Naive thymus-derived CD4-positive, alpha-beta T cell (primary cell): ENCODE measurements at regions not wholly inside any gene's neighbourhood (a gene's known extent, or its start where the extent isn't known, plus 50 kb on each side); places are given as distances from the start of the nearest gene placed in this dataset.

Source experiments
- ATAC-seq: fragments of 150-1000 bp; cut with Tn5 transposase; 2 replicates; pipeline ENCODE4 v1.10.0; 2021; ENCODE audit warnings: mild to moderate bottlenecking, moderate library complexity
- CTCF ChIA-PET: fragments of 350-600 bp; sonication (Branson Sonifier 250); formaldehyde crosslinking; loops from one replicate; lab custom pipeline; 2021; ENCODE audit warnings: antibody characterized with exemption; lab: Charles Lee
- POLR2A ChIA-PET: fragments of 350-600 bp; sonication (Branson Sonifier 250); formaldehyde crosslinking; loops from one replicate; lab custom pipeline; 2021; ENCODE audit warnings: antibody characterized with exemption, inconsistent platforms; lab: Charles Lee
- DNase-seq, 9 donors: peaks; one replicate each; pipeline versions ENCODE4 v3.0.0 to v3.0.0-alpha.2; 2020 to 2022; ENCODE audit warnings: mixed read lengths in 1 of 9
- H3K27ac ChIP-seq: one replicate; pipeline ENCODE4 v1.7.0; 2013; ENCODE audit warnings: mild to moderate bottlenecking, low read depth, low read length, moderate library complexity
- H3K27me3 ChIP-seq, 2 donors: one replicate each; pipeline ENCODE4 v1.7.0; 2013; ENCODE audit warnings: low read length in 2 of 2, mild to moderate bottlenecking in 2 of 2, moderate library complexity in 2 of 2; ENCODE audit not compliant: control insufficient read depth in 2 of 2, insufficient read depth in 2 of 2
- H3K36me3 ChIP-seq, 3 experiments: 1 replicate in 2 of 3; 2 replicates in 1 of 3; pipeline ENCODE4 v1.7.0; 2013; ENCODE audit warnings: low read length in 3 of 3, mild to moderate bottlenecking in 3 of 3, moderate library complexity in 1 of 3; ENCODE audit not compliant: insufficient read depth in 3 of 3, control insufficient read depth in 2 of 3
- H3K4me1 ChIP-seq, 2 donors: one replicate each; pipeline ENCODE4 v1.7.0; 2013; ENCODE audit warnings: low read length in 2 of 2, mild to moderate bottlenecking in 2 of 2, moderate library complexity in 1 of 2; ENCODE audit not compliant: control insufficient read depth in 2 of 2, insufficient read depth in 2 of 2
- H3K4me3 ChIP-seq: 2 replicates; pipeline ENCODE4 v1.7.0; 2013; ENCODE audit warnings: mild to moderate bottlenecking, low read length
- H3K9me3 ChIP-seq, 3 experiments: 1 replicate in 2 of 3; 2 replicates in 1 of 3; pipeline ENCODE4 v1.7.0; 2013; ENCODE audit warnings: low read length in 3 of 3; ENCODE audit not compliant: control insufficient read depth in 2 of 3
- H3K27ac Mint-ChIP-seq, 9 donors: one replicate each; pipeline ENCODE4 v1.8.0; 2020 to 2022; ENCODE audit warnings: mixed read lengths in 9 of 9, mild to moderate bottlenecking in 8 of 9, moderate library complexity in 5 of 9, inconsistent platforms in 2 of 9
- H3K27me3 Mint-ChIP-seq, 5 donors: one replicate each; pipeline ENCODE4 v1.8.0; 2021 to 2022; ENCODE audit warnings: mixed read lengths in 5 of 5, mild to moderate bottlenecking in 1 of 5
- H3K36me3 Mint-ChIP-seq, 5 donors: one replicate each; pipeline ENCODE4 v1.8.0; 2020 to 2022; ENCODE audit warnings: mixed read lengths in 5 of 5, mild to moderate bottlenecking in 3 of 5, inconsistent platforms in 1 of 5
- H3K4me1 Mint-ChIP-seq, 7 donors: one replicate each; pipeline ENCODE4 v1.8.0; 2020 to 2022; ENCODE audit warnings: mixed read lengths in 7 of 7, mild to moderate bottlenecking in 3 of 7, inconsistent platforms in 1 of 7
- H3K4me3 Mint-ChIP-seq, 10 donors: one replicate each; pipeline ENCODE4 v1.8.0; 2020 to 2022; ENCODE audit warnings: mild to moderate bottlenecking in 10 of 10, mixed read lengths in 10 of 10, moderate library complexity in 6 of 10, inconsistent platforms in 2 of 10
- H3K9me3 Mint-ChIP-seq, 11 donors: one replicate each; pipeline ENCODE4 v1.8.0; 2020 to 2022; ENCODE audit warnings: mixed read lengths in 11 of 11, mild to moderate bottlenecking in 4 of 11, inconsistent platforms in 1 of 11, moderate library complexity in 1 of 11
- intact Hi-C, 2 donors: fragments of 100-400 bp; cut with micrococcal nuclease; formaldehyde crosslinking; loops; one replicate each; pipeline ENCODE4 v1.15.1; 2023

- Mint-ChIP-seq H3K4me1 (peaks cover 5 to 17% (median 6%) of the 10 kb centered on the region in 7 donors), H3K9me3 (peaks cover 0 to 10% (median 2%) of the 10 kb centered on the region in 11 donors), H3K27ac (no peak overlapping the region), H3K27me3 (peaks cover 18 to 49% (median 25%) of the 10 kb centered on the region in 5 donors), H3K36me3 (no peaks in the 10 kb centered on the region), H3K4me3 (no peak overlapping the region)
- ATAC-seq = no peak
- Histone ChIP-seq H3K4me3 (no peak overlapping the region), H3K27ac (no peak overlapping the region), H3K36me3 (no peaks in the 10 kb centered on the region), H3K27me3 (no peaks in the 10 kb centered on the region), H3K9me3 (no peaks in the 10 kb centered on the region), H3K4me1 (peaks cover 0 to 8% of the 10 kb centered on the region in 2 donors)
- ChIA-PET POLR2A (no interaction called here), CTCF (no interaction called here)
- intact Hi-C loops = no loop called here
- DNase-seq = no peak
Observed at GRCh38 chr17:33506889-33507650, 214.0 kb upstream of the ASIC2 start.

GRCh38 chr17:33508215-33508614 is 215.1 kb upstream of the ASIC2 start:
- no peak overlapping the region for H3K27ac ChIP-seq
- no peak for DNase-seq
- Mint-ChIP-seq H3K27ac (no peak overlapping the region), H3K36me3 (no peaks in the 10 kb centered on the region), H3K4me3 (no peak overlapping the region), H3K27me3 (peaks cover 18 to 49% (median 24%) of the 10 kb centered on the region in 5 donors), H3K9me3 (peaks cover 0 to 13% (median 3%) of the 10 kb centered on the region in 11 donors), H3K4me1 (peaks cover 5 to 17% (median 6%) of the 10 kb centered on the region in 7 donors)
- H3K27me3 ChIP-seq = no peaks in the 10 kb centered on the region
- no peaks in the 10 kb centered on the region for H3K9me3 ChIP-seq
- ChIA-PET CTCF (no interaction called here), POLR2A (no interaction called here)
- no peak overlapping the region for H3K4me3 ChIP-seq
- no peak for ATAC-seq
- peaks cover 0 to 8% of the 10 kb centered on the region in 2 donors for H3K4me1 ChIP-seq
- intact Hi-C loops = no loop called here
- H3K36me3 ChIP-seq = no peaks in the 10 kb centered on the region

- Histone ChIP-seq H3K4me1 (peaks cover 0 to 8% of the 10 kb centered on the region in 2 donors), H3K36me3 (no peaks in the 10 kb centered on the region), H3K27ac (no peak overlapping the region), H3K4me3 (no peak overlapping the region), H3K9me3 (no peaks in the 10 kb centered on the region), H3K27me3 (no peaks in the 10 kb centered on the region)
- Mint-ChIP-seq H3K36me3 (no peaks in the 10 kb centered on the region), H3K4me3 (no peak overlapping the region), H3K27ac (no peak overlapping the region), H3K9me3 (peaks cover 0 to 18% (median 3%) of the 10 kb centered on the region in 11 donors), H3K27me3 (peaks cover 18 to 49% (median 19%) of the 10 kb centered on the region in 5 donors), H3K4me1 (peaks cover 5 to 17% (median 6%) of the 10 kb centered on the region in 7 donors)
- ChIA-PET POLR2A (no interaction called here), CTCF (no interaction called here)
- DNase-seq (no peak), ATAC-seq (no peak)
- intact Hi-C loops = no loop called here
Observed at GRCh38 chr17:33509331-33509730, 216.2 kb upstream of the ASIC2 start.

GRCh38 chr17:33511670-33512069 is 218.6 kb upstream of the ASIC2 start:
- Mint-ChIP-seq H3K4me3 (peak overlapping the region in 1 of 10 donors; percentile 24), H3K9me3 (peaks cover 0 to 14% (median 3%) of the 10 kb centered on the region in 11 donors), H3K36me3 (no peaks in the 10 kb centered on the region), H3K27ac (no peak overlapping the region), H3K27me3 (peaks cover 8 to 32% (median 10%) of the 10 kb centered on the region in 5 donors), H3K4me1 (peaks cover 5 to 16% (median 6%) of the 10 kb centered on the region in 7 donors)
- POLR2A ChIA-PET = no interaction called here
- CTCF ChIA-PET = no interaction called here
- Histone ChIP-seq H3K27ac (no peak overlapping the region), H3K4me3 (no peak overlapping the region), H3K9me3 (no peaks in the 10 kb centered on the region), H3K27me3 (no peaks in the 10 kb centered on the region), H3K4me1 (peaks cover 0 to 8% of the 10 kb centered on the region in 2 donors), H3K36me3 (no peaks in the 10 kb centered on the region)
- DNase-seq (no peak), ATAC-seq (no peak)
- intact Hi-C loops = loop anchor here in 1 of 2 donors (10.0 kb wide), 1 partner anchor 243 kb away; no protein-coding TSS in a partner anchor

GRCh38 chr17:33512113-33512512 is 219.0 kb upstream of the ASIC2 start:
- Histone ChIP-seq H3K4me3 (no peak overlapping the region), H3K4me1 (peaks cover 0 to 8% of the 10 kb centered on the region in 2 donors), H3K9me3 (no peaks in the 10 kb centered on the region), H3K27ac (no peak overlapping the region), H3K36me3 (no peaks in the 10 kb centered on the region), H3K27me3 (no peaks in the 10 kb centered on the region)
- H3K27ac Mint-ChIP-seq = no peak overlapping the region
- no peak overlapping the region for H3K4me3 Mint-ChIP-seq
- CTCF ChIA-PET = no interaction called here
- intact Hi-C loops = loop anchor here in 1 of 2 donors (10.0 kb wide), 1 partner anchor 243 kb away; no protein-coding TSS in a partner anchor
- no peaks in the 10 kb centered on the region for H3K36me3 Mint-ChIP-seq
- peaks cover 5 to 12% (median 6%) of the 10 kb centered on the region in 7 donors for H3K4me1 Mint-ChIP-seq
- ATAC-seq (no peak), DNase-seq (no peak)
- H3K9me3 Mint-ChIP-seq = peaks cover 0 to 14% (median 3%) of the 10 kb centered on the region in 11 donors
- H3K27me3 Mint-ChIP-seq = peaks cover 6 to 27% (median 6%) of the 10 kb centered on the region in 5 donors
- POLR2A ChIA-PET = no interaction called here

- DNase-seq (no peak), ATAC-seq (no peak)
- peaks cover 0 to 14% (median 2%) of the 10 kb centered on the region in 11 donors for H3K9me3 Mint-ChIP-seq
- H3K4me3 ChIP-seq = no peak overlapping the region
- H3K27me3 Mint-ChIP-seq = peaks cover 0 to 23% (median 6%) of the 10 kb centered on the region in 5 donors
- intact Hi-C loops = loop anchor here in 1 of 2 donors (10.0 kb wide), 1 partner anchor 241 kb away; no protein-coding TSS in a partner anchor
- H3K27me3 ChIP-seq = no peaks in the 10 kb centered on the region
- H3K36me3 ChIP-seq = no peaks in the 10 kb centered on the region
- POLR2A ChIA-PET = no interaction called here
- H3K4me1 Mint-ChIP-seq = peaks cover 5 to 10% (median 6%) of the 10 kb centered on the region in 7 donors
- H3K27ac Mint-ChIP-seq = no peak overlapping the region
- CTCF ChIA-PET = interaction anchor here (0.6 kb wide), 1 partner anchor 17 kb away, joined by 3 read pairs; no protein-coding TSS in a partner anchor
- no peak overlapping the region for H3K27ac ChIP-seq
- H3K4me3 Mint-ChIP-seq = no peak overlapping the region
- H3K36me3 Mint-ChIP-seq = no peaks in the 10 kb centered on the region
- peaks cover 0 to 8% of the 10 kb centered on the region in 2 donors for H3K4me1 ChIP-seq
- H3K9me3 ChIP-seq = no peaks in the 10 kb centered on the region
Observed at GRCh38 chr17:33513769-33514168, 220.7 kb upstream of the ASIC2 start.
